NCI-H146 (cell line): ENCODE measurements at regions not wholly inside any gene's neighbourhood (a gene's known extent, or its start where the extent isn't known, plus 50 kb on each side); places are given as distances from the start of the nearest gene placed in this dataset.
"Not testable (repeated sequence)": the region's sequence is repeated elsewhere in the genome, so short reads cannot be mapped to it uniquely, and the experiment has no call there.

Experiments used
- DNase-seq: peaks from one replicate; lab custom pipeline; 2025; lab: John Stamatoyannopoulos, UW

DNA sequence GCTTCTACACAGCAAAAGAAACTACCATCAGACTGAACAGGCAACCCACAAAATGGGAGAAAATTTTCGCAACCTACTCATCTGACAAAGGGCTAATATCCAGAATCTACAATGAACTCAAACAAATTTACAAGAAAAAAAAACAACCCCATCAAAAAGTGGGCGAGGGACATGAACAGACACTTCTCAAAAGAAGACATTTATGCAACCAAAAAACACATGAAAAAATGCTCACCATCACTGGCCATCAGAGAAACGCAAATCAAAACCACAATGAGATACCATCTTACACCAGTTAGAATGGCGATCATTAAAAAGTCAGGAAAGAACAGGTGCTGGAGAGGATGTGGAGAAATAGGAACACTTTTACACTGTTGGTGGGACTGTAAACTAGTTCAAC, 171.8 kb upstream of the IL12B start:
- not testable (repeated sequence) for DNase-seq

GRCh38 chr5:159503236-159503635, 172.9 kb upstream of the IL12B start:
- no peak for DNase-seq

DNA sequence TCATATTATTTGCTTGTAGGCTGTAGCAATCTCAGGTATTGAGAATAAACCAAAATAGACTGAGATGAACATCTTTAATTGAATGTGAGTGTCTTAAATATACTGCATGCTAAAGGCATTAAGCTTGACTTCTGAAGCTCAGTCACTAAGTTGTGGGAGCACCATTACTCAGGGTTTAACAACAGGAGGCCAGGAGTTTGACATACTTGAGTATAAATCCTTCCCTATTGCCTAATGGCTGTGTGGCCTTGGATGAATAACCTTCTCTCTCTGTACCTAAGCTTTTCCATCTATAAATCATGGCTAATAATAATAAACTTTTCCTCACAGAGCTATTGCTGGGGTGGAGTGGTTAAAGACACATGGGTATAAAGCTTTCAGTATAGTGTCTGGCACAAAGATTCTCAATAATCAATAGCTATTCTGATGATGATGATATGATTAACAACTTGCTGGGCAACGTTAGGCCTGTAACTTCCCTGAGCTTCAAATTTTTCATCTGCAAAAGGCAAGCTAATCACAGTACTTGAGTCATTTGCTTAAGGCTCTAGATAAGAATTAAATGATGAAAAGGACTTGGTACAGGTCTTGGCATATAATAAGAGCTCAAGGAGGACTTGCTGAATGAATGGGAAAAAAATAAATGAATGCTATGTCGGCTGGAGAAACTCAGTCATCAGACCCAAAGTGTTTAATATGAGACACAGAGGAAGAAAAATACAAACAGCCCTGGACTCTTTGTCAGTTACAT, 174.0 kb upstream of the IL12B start:
- no peak for DNase-seq

- DNase-seq = no peak
Measured at GRCh38 chr5:159504857-159505304, 174.6 kb upstream of the IL12B start.

DNA sequence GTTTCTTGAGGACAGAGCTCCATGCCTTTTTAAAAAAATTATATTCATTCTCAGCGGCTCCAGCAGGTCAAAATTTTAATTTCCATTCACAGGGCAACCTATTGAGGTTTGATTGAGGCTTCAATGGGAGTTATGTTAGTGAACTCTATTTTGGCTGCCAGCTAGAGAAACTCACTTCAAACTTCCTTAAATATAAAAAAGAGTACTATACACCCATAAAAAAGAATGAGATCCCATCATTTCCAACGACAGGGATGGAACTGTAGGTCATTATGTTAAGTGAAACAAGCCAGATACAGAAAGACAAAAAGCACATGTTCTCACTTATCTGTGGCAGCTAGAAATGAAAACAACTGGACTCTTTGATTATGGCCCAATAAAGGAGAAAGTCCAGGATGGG, 176.8 kb upstream of the IL12B start:
- no peak for DNase-seq

DNA sequence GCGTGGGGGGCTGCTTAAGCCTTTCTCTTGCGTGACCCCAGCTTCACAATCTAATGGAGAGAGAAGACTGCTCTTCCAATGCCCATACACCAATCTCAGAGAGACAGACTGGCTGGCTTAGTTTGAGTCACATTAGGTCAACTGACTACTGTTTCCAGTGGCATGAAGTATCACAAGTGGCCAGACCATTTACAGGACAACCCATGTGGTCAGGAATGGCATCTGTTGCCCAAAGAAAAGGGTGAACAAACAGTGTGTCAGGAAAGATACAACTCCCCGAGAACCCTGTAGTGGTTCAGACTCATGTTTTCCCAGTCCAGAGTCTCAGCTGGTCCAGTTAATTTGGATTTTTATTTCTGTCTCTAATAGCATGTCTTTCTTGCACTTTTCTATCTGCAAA, 177.4 kb upstream of the IL12B start:
- no peak for DNase-seq

DNA sequence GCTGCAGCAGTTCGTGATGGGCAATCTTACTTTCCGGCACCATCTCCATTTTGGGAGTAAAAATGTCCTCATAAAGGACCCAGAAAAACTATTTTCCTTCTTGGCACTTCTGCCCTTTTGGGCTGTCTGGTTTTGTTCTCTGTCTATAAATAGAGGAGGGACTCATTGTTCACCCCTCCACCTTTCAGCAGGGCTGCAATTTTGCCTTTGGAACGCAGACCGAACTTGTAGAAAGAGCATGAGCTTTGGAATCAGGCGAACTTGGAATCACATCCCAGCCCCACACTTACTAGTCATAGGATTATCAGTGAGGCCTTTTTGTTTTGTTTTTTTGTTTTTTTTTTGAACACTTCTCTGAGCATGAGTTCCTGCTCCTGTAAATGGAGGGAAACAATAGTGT, 178.1 kb upstream of the IL12B start:
- no peak for DNase-seq

GRCh38 chr5:159509002-159509660, 178.8 kb upstream of the IL12B start:
- DNase-seq = no peak

DNA sequence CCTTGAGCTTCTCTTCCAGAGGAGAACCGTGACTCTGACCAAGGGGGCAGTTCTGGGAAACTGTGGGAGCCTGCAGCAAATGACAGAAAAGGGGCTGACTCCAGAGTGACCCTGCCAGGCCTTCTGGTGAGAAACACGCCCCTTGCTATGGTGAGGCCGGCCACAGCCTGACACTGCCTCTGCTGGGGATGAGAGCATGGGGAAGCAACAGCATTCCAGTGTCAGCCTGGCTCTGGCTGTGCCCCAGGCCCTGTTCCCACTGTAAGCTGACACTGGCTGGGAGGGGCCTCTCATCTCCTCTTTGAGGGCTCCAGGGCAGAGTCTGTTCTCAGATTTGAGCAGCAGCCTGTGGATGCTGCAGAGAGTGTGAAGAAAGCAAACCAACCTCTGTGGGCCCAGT, 180.0 kb upstream of the IL12B start:
- no peak for DNase-seq

GRCh38 chr5:159511570-159511969, 181.3 kb upstream of the IL12B start:
- DNase-seq = no peak

- DNase-seq = no peak
Measured at GRCh38 chr5:159512064-159512463, 181.8 kb upstream of the IL12B start.

DNA sequence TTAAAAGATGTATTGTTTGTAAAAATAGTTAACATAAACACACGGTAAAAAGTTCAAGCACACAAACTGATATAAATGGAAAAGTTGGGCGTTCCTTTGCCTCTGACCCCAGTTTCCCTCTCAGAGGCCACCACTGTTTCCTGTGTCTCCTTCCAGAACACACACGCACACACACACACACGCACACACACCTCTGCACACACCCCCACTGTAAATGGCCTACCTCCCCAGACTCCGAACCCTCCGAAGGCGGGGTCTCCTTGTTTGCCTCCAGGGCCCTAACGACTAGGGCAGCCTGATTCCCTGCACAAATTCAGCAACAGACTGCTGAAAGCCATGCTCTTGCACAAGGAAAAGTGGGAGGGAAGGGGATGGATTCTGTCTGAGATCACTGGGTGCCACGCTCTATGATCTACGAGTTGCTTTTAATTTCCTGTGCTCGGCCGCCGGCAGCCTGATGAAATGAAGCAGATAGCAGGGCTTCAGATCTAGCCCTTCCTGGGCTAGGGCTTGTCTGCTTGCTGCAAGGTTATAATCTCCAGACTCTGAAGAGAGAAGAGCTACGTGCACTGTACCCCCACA, 184.0 kb upstream of the IL12B start:
- DNase-seq = no peak

DNA sequence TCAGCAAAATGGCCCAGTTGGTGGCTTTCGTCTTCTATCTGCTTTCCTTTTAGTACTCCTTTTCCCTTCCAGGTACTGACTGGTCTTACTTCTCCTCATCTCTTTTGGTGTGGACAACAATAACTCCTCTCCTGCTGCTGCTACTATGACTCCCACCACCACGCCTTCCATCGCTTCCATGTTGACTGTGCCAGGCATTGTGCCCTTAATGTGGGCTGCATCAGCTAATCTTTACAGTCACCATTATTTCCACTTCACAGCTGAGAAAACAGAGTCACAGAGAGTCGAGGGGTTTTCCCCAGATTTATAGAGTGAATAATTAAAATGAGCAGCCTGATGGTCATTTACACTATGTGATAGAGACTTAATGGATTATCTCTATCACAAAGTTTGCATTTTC, 184.9 kb upstream of the IL12B start:
- DNase-seq = no peak

- peak; percentile 1 for DNase-seq
Measured at GRCh38 chr5:159515909-159516415, 185.7 kb upstream of the IL12B start.

GRCh38 chr5:159518371-159518770, 188.1 kb upstream of the IL12B start:
- DNase-seq = no peak

DNA sequence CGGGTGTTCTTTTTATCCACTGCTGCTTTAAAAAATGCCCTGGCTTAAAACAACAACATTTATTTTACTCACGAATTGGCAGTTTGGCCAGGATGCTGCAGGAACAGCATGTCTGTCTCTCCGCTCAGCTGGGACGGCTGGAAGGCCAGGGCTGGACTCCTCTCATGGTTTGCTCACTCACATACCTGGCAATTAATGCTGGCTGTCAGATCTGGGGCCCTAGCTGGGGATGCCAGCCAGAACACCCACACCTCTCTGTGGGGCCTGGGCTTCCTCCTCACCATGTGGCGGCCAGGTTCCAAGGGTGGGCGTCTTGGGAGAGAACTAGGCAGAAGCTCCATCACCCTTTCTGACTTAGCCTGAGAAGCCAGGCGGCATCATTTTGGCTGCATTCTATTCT, 189.1 kb upstream of the IL12B start:
- DNase-seq = no peak

DNA sequence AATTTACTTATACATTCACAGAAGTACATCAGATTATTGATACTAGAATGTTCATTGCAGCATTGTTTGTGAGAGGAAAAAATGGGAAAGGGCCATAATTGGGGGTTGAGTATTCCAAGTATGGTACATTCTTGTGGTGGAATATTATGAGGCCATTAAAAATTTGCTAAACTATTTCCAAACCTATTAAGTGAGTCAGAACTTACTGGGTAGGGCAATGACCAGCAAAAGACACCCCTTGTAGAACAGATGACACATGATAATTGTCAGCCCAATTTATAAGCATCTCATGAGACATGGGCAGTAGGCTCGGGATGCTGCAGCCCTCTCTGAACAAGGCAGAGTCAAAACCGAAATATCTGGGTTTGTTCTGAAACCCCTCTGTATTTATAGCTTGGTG, 192.6 kb upstream of the IL12B start:
- DNase-seq = no peak

GRCh38 chr5:159524279-159524678, 194.0 kb upstream of the IL12B start:
- DNase-seq = not testable (repeated sequence)

GRCh38 chr5:159525117-159525516, 194.8 kb upstream of the IL12B start:
- no peak for DNase-seq

DNA sequence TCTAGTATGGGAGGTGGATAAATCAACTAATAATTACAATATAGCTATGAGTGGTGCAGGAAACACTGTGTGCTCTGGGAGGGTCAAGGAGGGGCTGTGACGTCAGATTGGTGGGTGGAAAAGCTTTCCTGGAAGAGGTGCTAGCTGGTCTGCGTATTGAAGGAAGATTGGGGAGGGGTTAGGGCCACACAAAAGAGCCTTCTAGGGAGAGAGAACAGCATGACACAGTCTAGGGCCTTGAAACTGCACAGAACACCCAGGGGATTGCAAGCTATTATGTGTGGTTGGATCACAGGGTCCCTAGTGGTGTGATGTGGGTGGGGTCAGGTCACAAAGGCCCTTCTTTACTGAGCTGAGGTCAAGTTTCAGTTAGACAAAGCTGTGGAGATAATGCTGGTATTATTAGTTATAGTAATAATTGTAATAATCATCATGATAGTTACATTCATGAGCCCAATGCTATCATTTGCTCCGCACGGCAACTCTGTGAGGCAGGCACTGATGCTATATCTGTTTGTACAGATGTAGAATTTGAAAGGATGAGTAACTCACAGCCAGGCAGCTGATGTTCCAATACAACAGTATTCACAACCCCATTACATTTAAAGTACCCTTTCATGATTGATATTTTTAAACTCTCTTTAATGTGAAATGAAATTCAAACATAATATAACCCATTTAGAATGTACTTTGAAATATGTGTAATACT, 197.4 kb upstream of the IL12B start:
- no peak for DNase-seq

GRCh38 chr5:159531554-159532105, 201.3 kb upstream of the IL12B start:
- DNase-seq = no peak

DNA sequence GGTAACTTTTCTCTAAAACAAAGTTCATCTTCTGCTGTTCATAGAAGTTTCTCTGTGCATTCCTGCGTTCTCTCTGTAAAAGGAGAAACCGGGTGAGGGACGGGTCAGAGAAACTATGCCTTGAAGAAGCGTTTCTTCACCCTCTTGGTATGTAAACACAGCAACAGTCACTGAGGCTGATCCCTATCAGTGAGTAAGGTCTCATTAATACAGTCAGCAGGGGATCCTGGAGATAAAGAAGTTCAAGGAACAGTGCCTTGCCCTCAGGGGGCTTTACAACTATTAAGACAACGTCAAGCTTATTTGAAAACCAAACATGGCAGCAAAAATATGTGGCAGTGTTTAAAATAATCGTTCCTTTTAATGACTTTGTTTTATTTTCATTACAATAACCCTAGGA, 202.9 kb upstream of the IL12B start:
- no peak for DNase-seq
